ENCODE measurements at regions not wholly inside any gene's neighbourhood (a gene's known extent, or its start where the extent isn't known, plus 50 kb on each side); places are given as distances from the start of the nearest gene placed in this dataset.
"Not testable (repeated sequence)": the region's sequence is repeated elsewhere in the genome, so short reads cannot be mapped to it uniquely, and the experiment has no call there.

DNA sequence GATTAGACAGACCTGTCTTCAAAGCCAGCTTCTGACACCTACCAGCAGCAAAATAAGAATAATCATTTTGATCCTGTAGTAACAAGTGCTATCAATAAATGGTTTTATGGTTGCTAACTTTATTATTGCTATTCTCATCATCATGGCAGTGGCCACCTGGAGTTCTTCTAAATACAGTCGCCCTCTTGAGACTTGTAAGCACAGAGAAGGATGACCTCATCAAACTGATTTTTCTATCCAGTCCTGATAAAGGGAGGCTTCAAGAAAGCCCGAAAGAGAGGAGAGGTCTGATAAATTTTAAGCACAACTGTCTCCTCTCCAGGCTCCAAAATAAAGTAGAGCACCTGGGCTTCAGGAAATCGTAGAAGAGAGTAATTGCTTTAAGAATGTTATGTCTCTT, 286.4 kb downstream of the USP46 start:
- no peak for DNase-seq (ENCODE audit: low spot score)

DNA sequence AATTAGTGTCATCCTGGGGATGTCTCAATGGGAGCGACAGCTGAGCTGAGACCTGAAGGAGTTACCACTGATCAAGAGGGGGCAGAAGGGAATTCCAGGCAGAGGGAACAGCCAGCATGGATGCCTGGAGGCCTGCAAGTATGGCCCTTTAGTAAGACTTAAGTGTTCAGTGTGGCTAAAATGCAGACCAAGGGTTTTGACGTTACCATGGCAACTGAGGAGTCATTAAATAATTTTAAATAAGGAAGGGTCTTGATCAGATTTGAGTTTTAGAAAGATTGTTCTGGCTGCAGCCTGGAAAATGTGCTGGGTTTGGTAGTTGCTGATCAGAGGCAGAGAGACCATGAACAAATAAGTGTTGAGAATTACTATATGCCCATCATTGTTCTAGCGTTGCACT, 285.5 kb downstream of the USP46 start:
- DNase-seq (ENCODE audit: low spot score), result no peak

DNA sequence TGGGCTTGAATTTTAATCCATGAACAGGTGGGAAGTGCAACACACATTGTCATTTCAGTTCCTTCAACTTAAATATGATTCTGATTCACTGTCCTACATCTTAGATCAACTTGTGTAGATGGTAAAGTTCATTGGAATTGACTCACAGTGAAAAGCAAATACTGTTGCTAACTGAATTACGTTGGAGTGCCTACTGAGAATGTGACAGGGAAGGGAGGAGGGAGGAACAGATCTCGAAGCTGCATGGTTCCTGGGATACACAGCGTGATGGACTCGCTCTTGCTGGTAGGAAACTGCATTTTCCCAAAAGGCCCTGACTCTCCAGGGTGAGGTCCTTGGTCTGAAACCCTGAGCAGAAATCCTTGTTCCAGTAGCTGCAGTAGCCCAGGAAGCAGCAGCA, 284.2 kb downstream of the USP46 start:
- no peak for DNase-seq (ENCODE audit: low spot score)

DNA sequence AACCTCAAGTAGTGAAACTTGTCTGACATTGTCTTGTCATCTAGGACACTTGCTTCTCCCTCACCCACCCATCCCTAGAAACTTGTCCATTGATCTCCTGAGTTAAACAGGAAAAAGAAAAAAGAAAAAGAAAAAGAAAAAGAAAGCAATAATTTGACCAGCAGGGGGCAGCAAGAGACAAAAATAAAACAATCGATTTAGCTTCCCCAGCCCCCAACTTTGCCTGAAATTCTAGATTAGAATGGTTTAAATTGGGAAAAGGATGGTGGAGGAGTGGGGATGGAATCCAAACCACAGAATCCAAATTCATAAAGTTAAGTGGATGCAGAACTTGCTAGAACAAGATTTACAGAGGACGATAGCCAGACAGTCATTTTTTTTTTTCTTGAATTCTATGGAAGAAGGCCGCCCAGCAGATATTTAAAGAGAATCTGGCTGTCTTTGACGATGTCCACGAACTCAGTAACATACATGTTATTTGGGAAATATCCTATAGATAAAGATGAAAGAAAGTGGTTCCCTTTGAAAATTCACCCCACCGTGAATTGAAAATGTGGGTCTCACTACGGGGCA, 282.9 kb downstream of the USP46 start:
- peak; percentile 12 for DNase-seq (ENCODE audit: low spot score)

DNA sequence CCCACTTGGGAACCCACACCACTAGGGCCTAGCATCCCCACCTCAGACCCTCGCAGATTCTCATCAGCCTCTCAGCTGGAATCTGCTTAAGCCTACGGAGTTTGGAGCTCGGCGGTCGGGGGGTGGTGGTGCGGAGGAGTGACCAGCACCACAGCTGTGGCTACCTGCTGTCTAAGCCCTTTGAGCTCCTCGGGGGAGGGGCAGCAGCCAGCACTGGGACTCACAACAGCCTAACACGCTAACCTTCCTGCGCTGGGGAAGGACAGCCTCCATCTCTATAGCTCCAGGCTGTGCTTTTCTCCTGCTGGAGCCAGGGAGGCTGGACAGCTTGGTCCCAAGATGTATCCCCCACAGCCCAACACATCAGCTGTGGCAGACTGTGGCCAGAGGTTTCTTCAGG, 281.5 kb downstream of the USP46 start:
- DNase-seq (ENCODE audit: low spot score), result no peak

DNA sequence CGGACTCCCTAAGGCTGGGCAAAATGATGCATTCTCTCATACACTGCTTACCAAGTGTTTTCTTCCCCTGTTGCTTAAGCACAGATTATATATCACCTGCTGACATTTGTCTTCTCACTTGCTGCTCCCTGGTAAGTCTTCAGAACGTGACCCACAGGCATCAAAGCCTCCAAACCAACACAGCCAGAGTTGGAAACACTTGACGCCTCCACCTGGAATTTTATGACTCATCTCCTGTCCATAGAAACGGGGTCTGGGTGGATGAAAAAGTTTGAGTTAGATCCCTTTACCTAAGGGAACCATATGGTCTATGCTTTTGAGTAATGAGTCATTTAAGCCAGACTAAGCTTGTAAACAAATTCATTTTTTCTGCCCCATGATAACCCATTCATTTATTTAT, 251.6 kb downstream of the USP46 start:
- DNase-seq (ENCODE audit: low spot score), result no peak

DNA sequence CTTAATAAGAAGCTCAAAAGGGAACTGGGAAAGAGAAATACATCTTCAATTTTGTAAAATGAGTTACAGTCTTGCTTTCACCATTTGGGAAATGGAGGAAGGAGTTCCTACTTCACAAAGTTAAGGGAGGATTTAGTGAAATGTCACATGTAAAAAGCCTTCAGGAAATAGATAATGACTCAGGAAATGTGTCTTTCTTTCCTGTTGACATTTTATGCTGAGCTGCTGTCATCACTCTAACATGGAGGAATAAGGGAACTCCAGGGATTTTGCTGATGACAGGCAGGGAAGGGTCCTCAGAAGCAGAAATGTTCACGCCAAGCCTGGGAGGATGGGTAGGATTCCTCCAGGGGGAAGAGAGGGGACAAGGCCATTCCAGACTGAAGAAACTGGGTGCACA, 251.1 kb downstream of the USP46 start:
- no peak for DNase-seq (ENCODE audit: low spot score)

DNA sequence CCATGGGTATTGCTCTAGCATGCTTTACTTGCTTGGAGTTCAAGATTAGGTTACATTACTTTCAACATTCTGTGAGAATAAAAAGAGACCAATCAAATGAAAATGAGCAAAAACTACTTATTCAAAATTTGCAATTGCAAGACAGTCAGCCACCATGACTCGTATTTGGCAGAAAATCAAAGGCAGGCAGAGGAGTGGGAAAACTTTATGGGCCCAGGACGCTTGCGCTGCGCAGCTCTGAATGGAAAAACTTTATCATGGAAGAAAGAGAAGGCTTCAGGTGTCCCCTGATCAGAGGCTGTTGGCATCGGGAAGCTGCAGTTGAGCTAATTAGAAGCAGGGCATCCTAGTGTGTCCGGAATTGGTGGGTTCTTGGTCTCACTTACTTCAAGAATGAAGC, 250.6 kb downstream of the USP46 start:
- no peak for DNase-seq (ENCODE audit: low spot score)

DNA sequence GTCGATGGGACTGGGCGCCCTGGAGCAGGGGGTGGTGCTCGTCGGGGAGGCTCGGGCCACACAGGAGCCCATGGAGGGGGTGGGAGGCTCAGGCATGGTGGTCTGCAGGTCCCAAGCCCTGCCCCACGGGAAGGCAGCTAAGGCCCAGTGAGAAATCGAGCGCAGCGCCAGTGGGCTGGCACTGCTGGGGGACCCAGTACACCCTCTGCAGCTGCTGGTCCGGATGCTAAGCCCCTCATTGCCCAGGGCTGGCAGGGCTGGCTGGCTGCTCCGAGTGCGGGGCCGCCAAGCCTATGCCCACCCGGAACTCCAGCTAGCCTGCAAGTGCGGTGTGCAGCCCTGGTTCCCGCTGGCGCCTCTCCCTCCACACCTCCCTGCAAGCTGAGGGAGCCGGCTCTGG, 249.3 kb downstream of the USP46 start:
- DNase-seq (ENCODE audit: low spot score), result not testable (repeated sequence)

DNA sequence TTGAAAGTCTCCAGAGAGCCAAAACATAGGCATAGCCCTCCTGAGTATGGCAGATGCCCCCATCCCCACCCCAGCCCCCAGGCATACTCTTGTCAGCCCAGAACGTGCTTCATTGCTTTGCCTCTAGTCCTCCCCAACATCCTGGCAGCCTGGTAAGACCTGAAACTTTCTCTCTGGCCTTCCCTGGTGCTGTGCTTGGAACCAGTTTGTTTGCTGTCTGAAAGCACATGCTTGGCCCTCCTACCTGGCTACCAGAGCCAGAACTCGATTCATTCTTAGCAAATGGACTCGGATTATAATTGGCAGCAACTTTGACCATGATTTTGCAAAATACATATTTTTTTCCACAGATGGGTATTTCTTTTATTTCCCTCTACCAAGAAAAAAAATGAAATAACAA, 248.1 kb downstream of the USP46 start:
- DNase-seq (ENCODE audit: low spot score), result no peak

DNA sequence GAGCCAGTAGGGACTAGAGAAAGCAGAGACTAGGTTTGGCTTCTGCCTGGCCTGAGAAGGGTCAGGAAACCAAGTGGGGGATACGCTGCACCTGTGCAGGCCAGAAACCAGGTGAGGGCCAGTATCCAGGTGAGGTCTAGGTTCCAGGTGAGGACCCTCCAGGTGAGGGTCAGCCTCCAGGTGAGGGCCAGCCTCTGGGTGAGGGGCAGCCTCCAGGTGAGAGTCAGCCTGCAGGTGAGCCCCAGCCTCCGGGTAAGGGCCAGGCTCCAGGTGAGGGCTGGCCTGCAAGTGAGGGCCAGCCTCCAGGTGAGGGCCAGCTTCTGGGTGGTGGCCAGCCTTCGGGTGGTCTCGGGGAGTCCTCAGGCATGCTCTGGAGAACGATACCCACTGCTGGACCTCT, 238.8 kb downstream of the USP46 start:
- DNase-seq (ENCODE audit: low spot score), result no peak

DNA sequence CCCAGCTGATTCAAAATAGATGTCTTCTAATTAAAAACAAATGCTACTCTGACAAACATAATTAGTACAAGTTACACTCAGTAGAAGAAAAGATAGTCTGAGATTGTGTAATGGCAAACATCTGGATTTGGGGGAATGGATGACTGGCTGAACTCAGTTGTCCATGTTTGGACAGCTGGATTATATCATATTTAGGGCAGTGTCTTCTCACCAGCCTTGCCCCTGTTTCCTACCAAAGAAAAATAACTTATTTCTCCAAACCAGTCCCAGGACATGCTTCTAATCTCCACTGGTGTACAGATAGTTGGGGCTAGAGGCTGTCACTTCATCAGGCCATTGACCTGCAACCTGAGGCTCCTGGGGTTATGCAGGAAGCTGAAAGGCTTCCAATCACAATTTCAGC, 237.3 kb downstream of the USP46 start:
- no peak for DNase-seq (ENCODE audit: low spot score)

DNA sequence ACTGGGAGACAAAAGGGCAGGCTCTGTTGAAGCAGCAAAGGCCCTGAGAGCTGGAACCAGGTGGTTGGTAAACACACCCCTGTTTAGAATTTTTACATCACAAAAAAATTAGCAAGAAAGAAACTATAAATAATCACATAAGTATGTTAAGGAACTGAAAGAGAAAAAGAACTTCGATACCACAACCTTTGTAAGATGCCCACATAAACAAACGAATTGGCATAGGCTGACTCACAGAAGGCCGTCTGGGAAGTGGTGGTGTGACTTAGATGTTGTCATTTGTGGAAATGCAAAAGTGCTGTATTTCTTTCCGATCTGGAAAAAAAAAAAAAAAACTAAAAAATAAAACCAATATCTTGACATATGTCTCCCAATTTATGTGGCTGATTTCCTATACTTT, 235.1 kb downstream of the USP46 start:
- no peak for DNase-seq (ENCODE audit: low spot score)

DNA sequence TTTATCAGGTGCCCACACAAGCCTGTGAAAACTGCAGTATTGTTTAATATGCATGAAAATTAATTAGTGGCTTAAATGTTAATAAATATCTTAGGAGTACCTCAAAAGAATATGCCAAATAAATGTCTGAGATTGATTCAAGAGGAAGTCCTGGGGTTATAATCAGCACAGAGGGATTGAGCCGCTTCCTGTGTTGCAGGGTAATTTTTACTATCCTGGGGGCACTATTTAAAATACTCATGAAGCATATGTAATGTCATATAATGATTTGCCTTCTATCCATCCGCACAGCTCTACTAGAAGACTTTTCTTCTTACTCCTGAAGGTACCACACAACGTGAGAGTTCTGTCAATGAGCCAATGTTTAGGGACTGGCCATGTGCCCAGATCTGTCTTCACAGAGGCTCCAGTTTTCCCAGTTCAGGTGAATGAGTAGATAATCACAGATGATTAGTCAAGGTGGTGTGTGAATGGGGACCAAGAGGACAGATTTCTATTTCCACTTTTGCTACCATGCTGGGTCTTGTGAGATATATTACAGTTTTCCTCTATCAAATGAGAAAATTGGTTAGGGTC, 233.3 kb downstream of the USP46 start:
- no peak for DNase-seq (ENCODE audit: low spot score)

DNA sequence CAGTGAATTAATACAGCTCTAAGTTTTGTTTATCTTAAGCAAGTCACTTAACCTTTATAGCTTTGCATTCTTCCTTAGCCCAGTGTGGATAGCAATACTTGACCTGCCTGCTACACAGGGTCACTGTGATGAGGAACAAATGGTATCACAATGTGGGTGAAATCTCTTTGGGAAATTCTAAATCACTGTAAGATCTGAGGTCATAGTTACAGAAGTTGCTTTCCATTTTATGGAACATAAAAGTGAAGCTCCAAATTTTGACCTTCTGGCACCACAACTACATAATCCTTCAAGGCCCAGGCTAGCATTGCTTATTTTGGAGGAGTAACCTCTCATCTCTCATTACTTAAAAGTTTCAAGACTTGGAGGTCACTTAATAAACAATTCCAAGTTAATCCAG, 227.7 kb downstream of the USP46 start:
- DNase-seq (ENCODE audit: low spot score), result no peak

DNA sequence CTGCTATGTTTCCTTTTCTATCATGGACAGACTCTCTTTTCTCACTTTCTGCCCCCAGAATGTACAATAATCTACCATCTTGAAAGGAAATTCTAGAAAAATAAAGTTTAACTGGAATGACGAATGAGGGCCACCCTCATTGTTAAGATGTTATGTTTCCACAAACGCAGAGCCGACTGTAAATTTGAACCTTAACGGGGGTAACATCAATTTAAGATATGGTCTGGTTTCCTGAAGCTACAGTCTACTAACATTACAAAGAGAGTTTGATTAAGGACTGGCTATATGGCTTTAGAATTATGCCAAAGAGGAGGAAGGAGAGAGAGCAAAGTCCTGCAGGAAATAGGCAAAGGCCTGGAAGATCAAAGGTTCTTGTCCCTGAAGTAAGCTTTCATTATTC, 227.2 kb downstream of the USP46 start:
- no peak for DNase-seq (ENCODE audit: low spot score)

DNA sequence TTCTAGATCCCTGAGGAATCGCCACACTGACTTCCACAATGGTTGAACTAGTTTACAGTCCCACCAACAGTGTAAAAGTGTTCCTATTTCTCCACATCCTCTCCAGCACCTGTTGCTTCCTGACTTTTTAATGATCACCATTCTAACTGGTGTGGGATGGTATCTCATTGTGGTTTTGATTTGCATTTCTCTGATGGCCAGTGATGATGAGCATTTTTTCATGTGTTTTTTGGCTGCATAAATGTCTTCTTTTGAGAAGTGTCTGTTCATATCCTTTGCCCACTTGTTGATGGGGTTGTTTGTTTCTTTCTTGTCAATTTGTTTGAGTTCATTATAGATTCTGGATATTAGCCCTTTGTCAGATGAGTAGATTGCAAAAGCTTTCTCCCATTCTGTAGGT, 216.6 kb downstream of the USP46 start:
- DNase-seq (ENCODE audit: low spot score), result not testable (repeated sequence)

DNA sequence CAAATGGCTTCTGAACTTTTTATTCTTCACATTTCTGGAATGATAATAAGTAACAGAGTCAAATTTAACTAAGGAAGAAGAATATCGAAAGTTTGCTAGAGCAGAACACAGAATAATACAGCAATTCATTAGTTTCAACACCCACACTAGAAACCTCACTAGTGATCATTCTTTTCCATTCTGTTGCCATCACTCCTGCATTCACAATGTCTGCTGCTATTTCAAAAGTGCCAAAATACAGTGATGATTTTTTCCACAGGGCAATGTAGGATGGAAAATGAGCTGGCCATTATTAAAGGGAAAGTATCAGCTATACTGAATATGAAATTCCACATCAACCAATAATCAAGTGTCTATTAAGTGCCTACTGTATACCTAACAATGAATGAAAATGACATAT, 186.7 kb downstream of the USP46 start:
- DNase-seq (ENCODE audit: low spot score), result no peak

DNA sequence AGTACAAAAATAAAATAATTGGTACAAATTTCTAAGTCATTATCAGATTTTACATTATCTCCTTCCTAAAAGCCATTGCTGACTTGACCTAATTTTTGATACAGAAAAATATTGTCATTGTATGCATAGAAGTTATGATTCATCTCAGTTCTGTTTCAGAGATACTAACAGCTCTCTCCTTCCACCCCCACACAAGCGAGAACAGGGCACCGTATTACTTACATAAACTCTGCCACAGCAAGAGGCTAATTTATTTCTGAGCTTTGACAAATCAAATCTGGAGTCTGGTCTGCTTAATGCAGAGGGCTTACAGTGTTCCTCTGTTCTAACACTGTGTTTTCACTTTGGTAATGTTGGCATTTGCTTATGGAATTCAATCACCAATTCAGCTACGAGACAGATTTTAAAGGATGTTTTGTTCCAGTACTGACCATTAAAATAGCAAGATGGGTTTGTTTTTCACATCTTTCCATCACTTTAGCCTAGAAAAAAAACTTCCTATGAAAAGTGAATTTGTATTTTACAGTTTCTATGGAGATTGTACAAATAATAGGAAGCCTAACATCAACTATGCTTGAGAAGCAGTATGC, 181.8 kb downstream of the USP46 start:
- DNase-seq (ENCODE audit: low spot score), result no peak

DNA sequence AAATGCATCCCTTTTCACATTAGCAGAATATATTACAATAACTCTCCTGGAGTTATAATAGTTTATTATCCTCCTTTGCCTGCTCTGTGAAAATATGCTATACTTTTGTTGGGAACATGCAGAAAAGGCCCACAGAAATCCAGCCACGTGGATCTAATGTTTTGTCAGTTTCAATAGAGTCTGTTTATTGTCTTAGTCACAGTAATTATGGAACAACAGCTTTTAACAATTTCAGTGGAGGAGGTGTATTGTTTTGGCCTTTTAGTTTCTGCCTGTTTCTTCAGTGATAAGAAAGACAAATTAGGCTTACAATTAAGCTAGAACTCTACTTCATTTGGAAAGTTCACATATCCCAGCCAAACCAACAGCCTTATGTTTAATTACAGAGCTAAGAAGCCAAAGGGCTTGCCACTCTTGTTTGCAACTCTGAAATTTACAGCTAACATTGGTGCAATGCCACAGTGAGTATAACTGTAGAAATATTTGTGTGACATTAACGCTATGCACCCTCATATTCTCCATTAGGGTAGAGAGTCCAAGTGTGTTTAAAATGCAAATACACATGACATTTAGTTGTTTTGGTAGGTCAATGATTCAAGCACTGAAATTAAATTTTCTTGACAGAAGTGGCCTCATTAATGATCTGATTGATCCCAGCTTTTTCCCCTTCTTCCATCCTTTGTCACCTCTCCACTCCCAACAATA, 175.8 kb downstream of the USP46 start:
- DNase-seq (ENCODE audit: low spot score), result no peak

DNA sequence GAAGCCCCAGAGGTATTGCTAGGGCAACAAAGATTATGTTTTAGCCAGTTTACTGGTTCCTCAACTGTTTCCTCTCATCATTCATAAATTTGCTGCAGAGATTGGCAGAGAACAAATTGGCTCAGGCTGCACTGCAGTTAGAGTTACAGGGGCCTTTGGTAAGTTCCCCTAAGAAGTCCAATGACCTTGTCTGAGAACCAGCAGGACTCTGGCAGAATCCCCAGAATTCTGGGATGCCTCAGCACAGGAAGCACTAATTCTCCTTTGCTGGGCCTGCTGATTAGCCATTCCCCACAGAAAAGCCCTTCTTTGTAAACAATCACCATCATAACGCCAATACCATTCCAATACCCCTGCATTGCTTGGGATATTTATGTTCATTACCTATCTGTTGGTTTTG, 151.3 kb downstream of the USP46 start:
- no peak for DNase-seq (ENCODE audit: low spot score)

DNA sequence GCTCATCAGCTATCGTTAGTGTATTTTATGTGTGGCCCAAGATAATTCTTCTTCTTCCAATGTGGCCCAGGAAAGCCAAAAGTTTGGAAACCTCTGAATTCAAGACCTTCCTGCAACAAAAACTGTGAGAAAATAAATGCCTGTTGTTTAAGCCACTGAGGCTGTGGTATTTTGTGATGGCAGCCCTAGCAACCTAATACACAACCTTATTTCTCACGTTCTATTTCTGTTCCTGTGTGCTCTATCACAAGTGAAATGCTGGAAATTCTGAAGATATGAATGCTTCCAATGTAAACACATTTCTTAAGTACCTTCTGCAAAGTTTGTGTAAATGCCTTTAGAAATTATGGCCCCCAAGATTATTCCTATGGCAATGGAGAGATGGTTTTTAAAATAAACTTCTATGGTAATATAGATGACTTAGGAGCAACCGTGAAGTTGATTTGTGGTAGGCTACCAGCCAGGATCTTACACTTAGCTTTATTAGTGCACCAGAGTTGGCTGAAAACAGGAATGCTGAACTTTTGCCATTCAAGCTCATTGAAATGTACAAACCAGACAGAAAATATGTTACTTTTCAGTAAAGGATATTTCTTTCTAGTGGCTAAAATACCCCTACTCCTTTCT, 148.0 kb downstream of the USP46 start:
- no peak for DNase-seq (ENCODE audit: low spot score)

DNA sequence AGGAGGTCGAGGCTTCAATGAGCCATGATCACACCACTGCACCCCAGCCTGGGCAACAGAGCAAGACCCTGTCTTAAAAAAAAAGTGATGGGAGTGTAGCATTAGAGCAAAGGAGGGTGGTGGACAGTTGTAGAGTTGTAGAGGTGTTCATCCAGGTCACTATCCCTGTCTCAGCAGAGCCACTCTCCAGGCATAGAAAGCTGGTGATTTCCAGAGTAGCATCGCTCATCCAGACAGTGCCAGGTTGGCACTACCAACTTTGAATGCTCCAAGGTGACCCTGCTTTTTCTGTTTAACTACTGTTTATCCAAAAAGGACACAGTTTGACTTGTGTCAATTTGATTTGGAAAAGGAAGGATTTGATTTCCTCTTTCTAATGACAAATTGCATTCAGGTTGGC, 147.3 kb downstream of the USP46 start:
- DNase-seq (ENCODE audit: low spot score), result no peak
